ENCODE measurements at regions not wholly inside any gene's neighbourhood (a gene's known extent, or its start where the extent isn't known, plus 50 kb on each side); places are given as distances from the start of the nearest gene placed in this dataset.

GRCh38 chr4:59841698-59842097 lies 1358.4 kb upstream of the ADGRL3 start:
- Mint-ChIP-seq H3K27me3 (no peaks in the 10 kb centered on the region), H3K27ac (no peak overlapping the region), H3K36me3 (no peaks in the 10 kb centered on the region), H3K9me3 (peaks cover 6 to 38% (median 14%) of the 10 kb centered on the region in 9 donors), H3K4me3 (no peak overlapping the region), H3K4me1 (no peaks in the 10 kb centered on the region)
- ATAC-seq (no peak), DNase-seq (no peak)
- POLR2A ChIA-PET, result no interaction called here

- POLR2A ChIA-PET, result no interaction called here
- ATAC-seq, result no peak
- H3K4me1 Mint-ChIP-seq, result no peaks in the 10 kb centered on the region
These were observed 1351.7 kb upstream of the ADGRL3 start for GRCh38 chr4:59848457-59848856.

GRCh38 chr4:59855630-59856352 lies 1344.3 kb upstream of the ADGRL3 start:
- Mint-ChIP-seq H3K27ac (no peak overlapping the region), H3K36me3 (no peaks in the 10 kb centered on the region), H3K4me3 (no peak overlapping the region), H3K4me1 (no peaks in the 10 kb centered on the region), H3K9me3 (peaks cover 0 to 16% (median 3%) of the 10 kb centered on the region in 9 donors), H3K27me3 (no peaks in the 10 kb centered on the region)
- ATAC-seq (no peak), DNase-seq (no peak)
- POLR2A ChIA-PET, result no interaction called here

More at GRCh38 chr4:59848457-59848856, 1351.7 kb upstream of the ADGRL3 start:
- H3K4me3 Mint-ChIP-seq, result no peak overlapping the region
- no peak overlapping the region for H3K27ac Mint-ChIP-seq
- H3K36me3 Mint-ChIP-seq, result no peaks in the 10 kb centered on the region
- no peak for DNase-seq
- H3K9me3 Mint-ChIP-seq, result peaks cover 4 to 30% (median 14%) of the 10 kb centered on the region in 9 donors
- no peaks in the 10 kb centered on the region for H3K27me3 Mint-ChIP-seq

DNA sequence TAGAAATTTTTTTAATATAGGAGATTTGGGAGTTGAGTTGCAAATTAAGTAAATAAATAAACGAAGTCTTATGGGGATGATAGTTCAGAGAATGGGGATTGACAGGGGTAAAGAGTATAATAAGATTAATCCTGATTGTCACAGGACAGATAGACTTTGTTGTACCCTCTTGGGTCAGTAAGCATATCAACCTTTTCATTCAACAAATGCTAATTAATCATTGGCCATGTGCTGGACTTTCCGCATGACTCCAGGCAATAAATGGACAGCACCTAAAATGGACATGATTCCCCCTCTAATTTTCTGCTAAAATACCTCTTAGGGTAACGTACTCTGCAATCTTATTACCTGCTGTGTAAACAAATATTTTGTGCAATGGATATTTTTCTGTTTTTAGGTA lies 1331.1 kb upstream of the ADGRL3 start:
- H3K27ac Mint-ChIP-seq, result no peak overlapping the region
- DNase-seq, result no peak
- no peaks in the 10 kb centered on the region for H3K4me1 Mint-ChIP-seq
- no peaks in the 10 kb centered on the region for H3K36me3 Mint-ChIP-seq
- ATAC-seq, result no peak
- no peak overlapping the region for H3K4me3 Mint-ChIP-seq
- no peaks in the 10 kb centered on the region for H3K27me3 Mint-ChIP-seq
- POLR2A ChIA-PET, result no interaction called here
- peaks cover 2 to 30% (median 10%) of the 10 kb centered on the region in 9 donors for H3K9me3 Mint-ChIP-seq

GRCh38 chr4:59869559-59869958 lies 1330.6 kb upstream of the ADGRL3 start:
- H3K4me1 Mint-ChIP-seq, result no peaks in the 10 kb centered on the region
- POLR2A ChIA-PET, result no interaction called here
- peaks cover 2 to 30% (median 10%) of the 10 kb centered on the region in 9 donors for H3K9me3 Mint-ChIP-seq
- H3K27me3 Mint-ChIP-seq, result no peaks in the 10 kb centered on the region
- no peaks in the 10 kb centered on the region for H3K36me3 Mint-ChIP-seq
- DNase-seq, result no peak
- H3K4me3 Mint-ChIP-seq, result no peak overlapping the region
- ATAC-seq, result no peak
- H3K27ac Mint-ChIP-seq, result no peak overlapping the region

DNA sequence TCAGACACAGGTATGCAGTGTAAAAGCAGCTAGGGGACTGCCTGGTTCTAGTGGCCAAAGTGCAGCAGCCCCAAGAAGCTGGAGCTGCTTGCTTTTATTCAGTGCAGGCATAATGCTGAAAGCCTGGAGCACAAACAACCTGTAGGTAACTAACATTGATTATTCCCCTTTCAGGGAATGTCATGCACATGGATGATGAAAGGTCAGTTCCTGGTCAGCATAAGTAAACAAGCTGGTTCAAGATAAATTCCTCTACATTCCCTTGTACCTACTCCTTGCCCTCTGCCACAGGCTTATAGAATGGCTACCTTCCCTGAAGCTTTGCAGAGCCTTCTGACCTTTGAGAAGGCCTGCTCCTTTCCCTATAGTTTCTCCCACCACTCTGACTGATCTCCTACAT lies 1318.5 kb upstream of the ADGRL3 start:
- DNase-seq (no peak), ATAC-seq (no peak)
- Mint-ChIP-seq H3K27me3 (no peaks in the 10 kb centered on the region), H3K27ac (no peak overlapping the region), H3K4me1 (no peaks in the 10 kb centered on the region), H3K36me3 (no peaks in the 10 kb centered on the region), H3K9me3 (peaks cover 0 to 10% (median 5%) of the 10 kb centered on the region in 9 donors), H3K4me3 (no peak overlapping the region)
- POLR2A ChIA-PET, result no interaction called here

- ATAC-seq, result no peak
These were observed 1295.8 kb upstream of the ADGRL3 start for GRCh38 chr4:59904331-59904730.

DNA sequence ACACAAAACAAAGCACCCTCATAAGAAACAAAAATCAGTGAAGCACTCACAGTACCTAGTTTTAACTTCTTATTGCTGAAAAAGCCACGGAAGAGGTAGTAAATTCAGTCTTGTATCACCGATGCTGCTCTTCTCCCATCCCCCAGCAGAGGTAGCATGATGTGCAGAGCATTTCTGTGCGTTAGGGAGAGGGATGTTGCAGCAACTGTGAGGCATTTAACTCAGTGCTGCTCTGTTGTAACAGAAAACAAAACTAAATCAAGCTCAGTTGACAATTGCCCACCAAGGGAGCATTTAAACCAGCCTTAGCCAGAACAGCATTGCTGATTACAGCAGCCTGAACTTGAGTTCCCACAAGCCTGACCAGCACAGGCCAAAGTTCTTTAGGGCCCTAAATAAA lies 1279.7 kb upstream of the ADGRL3 start:
- no peak for ATAC-seq
- H3K36me3 Mint-ChIP-seq, result no peaks in the 10 kb centered on the region
- POLR2A ChIA-PET, result no interaction called here
- peaks cover 0 to 15% (median 8%) of the 10 kb centered on the region in 9 donors for H3K9me3 Mint-ChIP-seq
- no peak overlapping the region for H3K4me3 Mint-ChIP-seq
- no peaks in the 10 kb centered on the region for H3K4me1 Mint-ChIP-seq
- no peak for DNase-seq
- no peaks in the 10 kb centered on the region for H3K27me3 Mint-ChIP-seq
- no peak overlapping the region for H3K27ac Mint-ChIP-seq

More at GRCh38 chr4:59904331-59904730, 1295.8 kb upstream of the ADGRL3 start:
- DNase-seq, result no peak
- Mint-ChIP-seq H3K9me3 (peaks cover 0 to 25% (median 6%) of the 10 kb centered on the region in 9 donors), H3K27ac (no peak overlapping the region), H3K27me3 (no peaks in the 10 kb centered on the region), H3K4me1 (no peaks in the 10 kb centered on the region), H3K36me3 (no peaks in the 10 kb centered on the region), H3K4me3 (no peak overlapping the region)
- POLR2A ChIA-PET, result no interaction called here

GRCh38 chr4:59925290-59925689 lies 1274.8 kb upstream of the ADGRL3 start:
- POLR2A ChIA-PET, result no interaction called here
- no peak for ATAC-seq

DNA sequence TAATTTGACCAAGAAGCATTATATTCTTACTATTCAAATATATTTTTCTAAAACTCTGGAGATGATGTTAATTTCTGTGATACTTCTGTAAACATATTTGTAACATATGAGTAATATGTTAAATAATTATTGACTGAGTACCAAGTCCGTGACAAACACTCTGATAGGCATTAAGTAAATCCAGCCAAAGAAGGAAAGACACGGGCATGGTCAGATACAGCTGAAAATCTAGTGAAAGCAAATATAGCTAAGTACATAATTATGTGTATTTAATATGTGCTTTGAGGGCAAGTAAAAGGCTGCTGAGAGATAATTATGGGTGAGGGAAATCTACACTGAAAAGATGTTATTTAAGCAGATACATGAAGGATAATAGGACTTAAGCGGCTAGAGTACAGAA lies 1263.6 kb upstream of the ADGRL3 start:
- H3K27me3 Mint-ChIP-seq, result no peaks in the 10 kb centered on the region
- H3K4me1 Mint-ChIP-seq, result no peaks in the 10 kb centered on the region
- DNase-seq, result no peak
- H3K36me3 Mint-ChIP-seq, result no peaks in the 10 kb centered on the region
- H3K27ac Mint-ChIP-seq, result no peak overlapping the region
- ATAC-seq, result no peak
- POLR2A ChIA-PET, result no interaction called here
- H3K9me3 Mint-ChIP-seq, result peaks cover 0 to 28% (median 9%) of the 10 kb centered on the region in 9 donors
- no peak overlapping the region for H3K4me3 Mint-ChIP-seq

More at GRCh38 chr4:59925290-59925689, 1274.8 kb upstream of the ADGRL3 start:
- H3K4me3 Mint-ChIP-seq, result no peak overlapping the region
- H3K4me1 Mint-ChIP-seq, result no peaks in the 10 kb centered on the region
- peaks cover 6 to 38% (median 19%) of the 10 kb centered on the region in 9 donors for H3K9me3 Mint-ChIP-seq
- DNase-seq, result no peak
- H3K27me3 Mint-ChIP-seq, result no peaks in the 10 kb centered on the region
- H3K36me3 Mint-ChIP-seq, result no peaks in the 10 kb centered on the region
- H3K27ac Mint-ChIP-seq, result no peak overlapping the region

DNA sequence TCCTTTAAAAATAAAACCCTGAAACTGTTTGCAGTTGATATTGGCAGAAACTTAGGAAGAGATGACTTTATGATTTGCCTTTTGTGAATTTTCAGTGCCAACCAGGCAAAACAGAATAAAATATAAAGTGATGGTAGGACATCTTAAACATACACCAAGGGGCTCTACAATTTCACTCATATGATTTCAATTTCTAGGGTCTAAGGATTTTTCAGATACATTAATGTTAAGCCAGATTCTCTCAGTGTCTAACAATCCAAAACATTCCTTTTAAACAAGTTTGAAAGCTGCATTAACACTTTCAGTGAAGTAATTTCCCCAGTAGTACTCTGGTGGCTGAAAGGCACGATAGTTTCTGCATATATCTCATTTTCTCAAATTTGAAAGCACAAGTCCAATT lies 1262.0 kb upstream of the ADGRL3 start:
- ATAC-seq, result no peak
- H3K27ac Mint-ChIP-seq, result no peak overlapping the region
- H3K27me3 Mint-ChIP-seq, result no peaks in the 10 kb centered on the region
- no peaks in the 10 kb centered on the region for H3K36me3 Mint-ChIP-seq
- POLR2A ChIA-PET, result no interaction called here
- DNase-seq, result no peak
- H3K4me3 Mint-ChIP-seq, result no peak overlapping the region
- H3K4me1 Mint-ChIP-seq, result no peaks in the 10 kb centered on the region
- peaks cover 0 to 31% (median 9%) of the 10 kb centered on the region in 9 donors for H3K9me3 Mint-ChIP-seq

DNA sequence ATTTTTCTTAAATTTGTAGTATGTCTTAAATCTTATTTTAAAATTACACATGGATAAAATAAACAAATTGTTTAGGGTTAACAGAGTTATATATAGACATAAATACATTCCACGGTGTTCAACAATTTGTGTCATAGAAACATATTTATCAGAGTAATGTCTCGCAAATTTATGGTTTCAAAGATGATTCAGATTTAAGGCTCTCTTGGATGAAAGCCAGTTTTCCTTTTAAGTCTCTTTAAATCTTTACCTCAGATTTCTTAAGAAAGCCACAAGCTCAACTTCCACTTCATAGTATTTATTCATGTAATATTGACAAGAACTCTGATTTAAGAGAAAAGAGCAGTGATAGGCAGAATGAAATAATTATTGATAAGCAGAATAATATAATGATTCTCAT lies 1254.8 kb upstream of the ADGRL3 start:
- H3K4me3 Mint-ChIP-seq, result no peak overlapping the region
- no peaks in the 10 kb centered on the region for H3K4me1 Mint-ChIP-seq

DNA sequence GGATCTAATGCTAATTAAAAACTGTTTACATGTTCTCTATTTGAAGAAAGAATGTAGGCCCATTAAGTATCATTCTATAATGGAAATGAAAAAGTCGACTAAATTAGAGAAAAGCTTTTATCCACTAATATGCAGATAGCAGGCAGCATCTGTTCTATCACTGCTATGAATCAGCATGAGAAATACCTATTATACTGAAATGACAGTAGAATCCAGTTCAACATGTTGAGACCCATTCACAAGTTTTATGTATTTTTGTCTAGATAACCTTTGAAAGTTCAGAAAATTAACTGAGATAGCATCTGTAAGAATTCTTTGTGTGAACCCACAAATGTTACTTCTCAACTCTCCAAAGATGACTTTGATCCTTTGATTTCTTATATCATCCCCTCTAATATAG lies 1254.4 kb upstream of the ADGRL3 start:
- peaks cover 0 to 52% (median 11%) of the 10 kb centered on the region in 9 donors for H3K9me3 Mint-ChIP-seq
- no peak overlapping the region for H3K27ac Mint-ChIP-seq
- H3K27me3 Mint-ChIP-seq, result no peaks in the 10 kb centered on the region

More for the DNA sequence above, 1254.8 kb upstream of the ADGRL3 start:
- no peak for DNase-seq
- no peak overlapping the region for H3K27ac Mint-ChIP-seq
- POLR2A ChIA-PET, result no interaction called here
- peaks cover 0 to 5% (median 0%) of the 10 kb centered on the region in 3 donors for H3K36me3 Mint-ChIP-seq
- peaks cover 0 to 49% (median 10%) of the 10 kb centered on the region in 9 donors for H3K9me3 Mint-ChIP-seq
- no peak for ATAC-seq
- no peaks in the 10 kb centered on the region for H3K27me3 Mint-ChIP-seq

GRCh38 chr4:59956366-59956765 lies 1243.8 kb upstream of the ADGRL3 start:
- Mint-ChIP-seq H3K9me3 (peaks cover 0 to 23% (median 15%) of the 10 kb centered on the region in 9 donors), H3K27me3 (no peaks in the 10 kb centered on the region), H3K36me3 (no peaks in the 10 kb centered on the region), H3K27ac (no peak overlapping the region), H3K4me1 (no peaks in the 10 kb centered on the region), H3K4me3 (no peak overlapping the region)
- POLR2A ChIA-PET, result no interaction called here
- no peak for ATAC-seq
- no peak for DNase-seq

More for the DNA sequence above, 1254.4 kb upstream of the ADGRL3 start:
- H3K4me1 Mint-ChIP-seq, result no peaks in the 10 kb centered on the region
- POLR2A ChIA-PET, result no interaction called here
- H3K36me3 Mint-ChIP-seq, result peaks cover 0 to 5% (median 0%) of the 10 kb centered on the region in 3 donors
- ATAC-seq (no peak), DNase-seq (no peak)
- no peak overlapping the region for H3K4me3 Mint-ChIP-seq
